Neural cell (in vitro differentiated cells): ENCODE measurements at regions not wholly inside any gene's neighbourhood (a gene's known extent, or its start where the extent isn't known, plus 50 kb on each side); places are given as distances from the start of the nearest gene placed in this dataset.
A peak's percentile ranks its signal among the peaks of the same experiment; 100 is the strongest.

Experiments used
- H2AFZ ChIP-seq: fragments of 200-600, 300-800 bp; sonication (generic), shearing (Covaris generic); 2 replicates; pipeline ENCODE4 v1.6.0; 2014; ENCODE audit warnings: low read depth, mild to moderate bottlenecking, antibody characterized with exemption, low read length, moderate library complexity
- H3F3A ChIP-seq: fragments of 200-600 bp; shearing (Covaris generic); 2 replicates; pipeline ENCODE4 v1.6.1; 2016; ENCODE audit warnings: mild to moderate bottlenecking, moderate library complexity, mixed read lengths, antibody characterized with exemption, low read length; ENCODE audit not compliant: insufficient read depth, poor library complexity, severe bottlenecking
- H3K27ac ChIP-seq: fragments of 200-600, 300-800 bp; sonication (generic), shearing (Covaris generic); 2 replicates; pipeline ENCODE4 v1.5.1; 2014; ENCODE audit warnings: mild to moderate bottlenecking, low read length, moderate library complexity
- H3K27me3 ChIP-seq: fragments of 300-800, 200-600 bp; sonication (generic), shearing (Covaris generic); 2 replicates; pipeline ENCODE4 v1.6.0; 2014; ENCODE audit warnings: mild to moderate bottlenecking, low read depth, low read length, moderate library complexity; ENCODE audit not compliant: insufficient read depth
- H3K36me3 ChIP-seq: fragments of 300-800, 200-600 bp; sonication (generic), shearing (Covaris generic); 2 replicates; pipeline ENCODE4 v1.5.1; 2014; ENCODE audit warnings: mild to moderate bottlenecking, antibody characterized with exemption, low read length, moderate library complexity; ENCODE audit not compliant: insufficient read depth
- H3K4me2 ChIP-seq: fragments of 300-800, 200-600 bp; sonication (generic), shearing (Covaris generic); 2 replicates; pipeline ENCODE4 v1.6.0; 2014; ENCODE audit warnings: mild to moderate bottlenecking, low read length
- H3K4me3 ChIP-seq: fragments of 300-800, 200-600 bp; sonication (generic), shearing (Covaris generic); 2 replicates; pipeline ENCODE4 v1.5.1; 2014; ENCODE audit warnings: mild to moderate bottlenecking, low read length, moderate library complexity
- H3K79me2 ChIP-seq: fragments of 200-600 bp; shearing (Covaris generic); replicated peaks from 2 replicates; pipeline ENCODE4 v1.6.0; 2014; ENCODE audit warnings: mild to moderate bottlenecking, low read length, moderate library complexity; ENCODE audit not compliant: insufficient read depth
- H3K9ac ChIP-seq: fragments of 300-800, 200-600 bp; sonication (generic), shearing (Covaris generic); 2 replicates; pipeline ENCODE4 v1.6.1; 2016; ENCODE audit warnings: mild to moderate bottlenecking, low read length, mixed read lengths
- H3K9me2 ChIP-seq: fragments of 200-600 bp; shearing (Covaris generic); 2 replicates; pipeline ENCODE4 v1.6.1; 2016; ENCODE audit warnings: mild to moderate bottlenecking, low read length, mixed read lengths; ENCODE audit not compliant: insufficient read depth
- H3K9me3 ChIP-seq: fragments of 200-600, 300-800 bp; sonication (generic), shearing (Covaris generic); 2 replicates; pipeline ENCODE4 v1.6.1; 2016; ENCODE audit warnings: mild to moderate bottlenecking, mixed run types, low read length, moderate library complexity, mixed read lengths
- H4K20me1 ChIP-seq: fragments of 200-600 bp; shearing (Covaris generic); 2 replicates; pipeline ENCODE4 v1.6.1; 2016; ENCODE audit warnings: mild to moderate bottlenecking, mixed run types; ENCODE audit not compliant: insufficient read depth
- CTCF ChIP-seq: fragments of 450-650 bp; IDR thresholded peaks from 2 replicates; pipeline ENCODE4 v1.5.1; 2014; ENCODE audit warnings: antibody characterized with exemption, mild to moderate bottlenecking, moderate library complexity; ENCODE audit not compliant: poor library complexity, severe bottlenecking
- EP300 ChIP-seq: fragments of 450-650 bp; conservative IDR thresholded peaks from 2 replicates; pipeline ENCODE4 v1.6.1; 2014; ENCODE audit warnings: antibody characterized with exemption, mild to moderate bottlenecking, moderate library complexity; ENCODE audit not compliant: poor library complexity, severe bottlenecking
- EZH2 ChIP-seq: fragments of 200-600, 300-800 bp; shearing (Covaris generic), sonication (generic); IDR thresholded peaks from 2 replicates; pipeline ENCODE4 v1.6.1; 2014; ENCODE audit warnings: antibody characterized with exemption, low read length, borderline replicate concordance, mild to moderate bottlenecking; ENCODE audit not compliant: insufficient read depth, poor library complexity, severe bottlenecking
- MXI1 ChIP-seq: fragments of 450-650 bp; conservative IDR thresholded peaks from 2 replicates; pipeline ENCODE4 v1.6.1; 2014; ENCODE audit warnings: antibody characterized with exemption, mild to moderate bottlenecking; ENCODE audit not compliant: poor library complexity, severe bottlenecking
- POLR2AphosphoS5 ChIP-seq: IDR thresholded peaks from 2 replicates; pipeline ENCODE4 v1.6.1; 2012
- RAD21 ChIP-seq: fragments of 450-650 bp; conservative IDR thresholded peaks from 2 replicates; pipeline ENCODE4 v1.6.1; 2014; ENCODE audit warnings: antibody characterized with exemption, mild to moderate bottlenecking, moderate library complexity
- REST ChIP-seq: IDR thresholded peaks from 2 replicates; pipeline ENCODE4 v1.6.1; 2012; ENCODE audit warnings: borderline replicate concordance
- SMC3 ChIP-seq: fragments of 450-650 bp; conservative IDR thresholded peaks from 2 replicates; pipeline ENCODE4 v1.6.1; 2014; ENCODE audit warnings: antibody characterized with exemption, mild to moderate bottlenecking, moderate library complexity; ENCODE audit not compliant: poor library complexity
- TAF1 ChIP-seq: IDR thresholded peaks from 2 replicates; pipeline ENCODE4 v1.6.1; 2012; ENCODE audit warnings: low read depth

- TF ChIP-seq CTCF (no peak), SMC3 (no peak), EP300 (no peak), REST (no peak), RAD21 (no peak), TAF1 (no peak)
- Histone ChIP-seq H2AFZ (no peak overlapping the region), H3K4me3 (no peak overlapping the region), H4K20me1 (no peaks in the 10 kb centered on the region), H3F3A (no peaks in the 10 kb centered on the region), H3K36me3 (no peaks in the 10 kb centered on the region), H3K9me2 (no peaks in the 10 kb centered on the region), H3K27me3 (no peaks in the 10 kb centered on the region), H3K27ac (no peak overlapping the region), H3K9ac (no peak overlapping the region), H3K79me2 (no peaks in the 10 kb centered on the region), H3K4me2 (peak overlapping the region; percentile 33), H3K9me3 (no peaks in the 10 kb centered on the region)
Measured at GRCh38 chr4:136934601-136935000, 597.7 kb downstream of the PCDH18 start.

GRCh38 chr4:136931781-136932180 lies 600.5 kb downstream of the PCDH18 start:
- no peak overlapping the region for H2AFZ ChIP-seq
- no peaks in the 10 kb centered on the region for H3K36me3 ChIP-seq
- no peaks in the 10 kb centered on the region for H3K79me2 ChIP-seq
- no peak overlapping the region for H3K9ac ChIP-seq
- H3K9me3 ChIP-seq: no peaks in the 10 kb centered on the region
- no peak overlapping the region for H3K27ac ChIP-seq
- H4K20me1 ChIP-seq: no peaks in the 10 kb centered on the region
- no peaks in the 10 kb centered on the region for H3K9me2 ChIP-seq
- H3K4me3 ChIP-seq: no peak overlapping the region
- TF ChIP-seq MXI1: no peak
- no peaks in the 10 kb centered on the region for H3K27me3 ChIP-seq
- H3K4me2 ChIP-seq: no peak overlapping the region
- no peaks in the 10 kb centered on the region for H3F3A ChIP-seq

GRCh38 chr4:136928957-136929411 lies 603.3 kb downstream of the PCDH18 start:
- Histone ChIP-seq H3K27ac (no peak overlapping the region), H4K20me1 (no peaks in the 10 kb centered on the region), H3K27me3 (no peaks in the 10 kb centered on the region), H3K36me3 (no peaks in the 10 kb centered on the region), H2AFZ (no peak overlapping the region), H3F3A (no peaks in the 10 kb centered on the region), H3K9me3 (no peaks in the 10 kb centered on the region), H3K4me2 (no peak overlapping the region), H3K4me3 (no peak overlapping the region), H3K9me2 (no peaks in the 10 kb centered on the region), H3K79me2 (no peaks in the 10 kb centered on the region), H3K9ac (no peak overlapping the region)
- TF ChIP-seq EP300 (no peak), RAD21 (no peak), POLR2AphosphoS5 (no peak), EZH2 (no peak), SMC3 (no peak), MXI1 (no peak), CTCF (no peak), TAF1 (no peak), REST (no peak)
